HepG2 (cell line): ENCODE measurements at regions not wholly inside any gene's neighbourhood (a gene's known extent, or its start where the extent isn't known, plus 50 kb on each side); places are given as distances from the start of the nearest gene placed in this dataset.

ENCODE experiments used
- ATAC-seq: fragments of 200-7000 bp; cut with Tn5 transposase; 3 replicates; pipeline ENCODE4 v1.9.1; 2020; ENCODE audit warnings: mild to moderate bottlenecking, moderate library complexity
- BruUV-seq: library from RNA; stranded (reverse); fragments of 400-500 nt; replicated peaks from 2 replicates; lab custom pipeline; 2021; lab: Mats Ljungman, UMichigan
- CTCF ChIA-PET: fragments of 300-600 bp; formaldehyde crosslinking; extraction: SDS; loops from one replicate; lab custom pipeline; 2021; ENCODE audit warnings: low total read pairs, inconsistent platforms, low intra/inter-chr PET ratio; lab: Yijun Ruan, JAX
- POLR2A ChIA-PET: fragments of 350-600 bp; sonication (Branson Sonifier 250); formaldehyde crosslinking; loops from one replicate; lab custom pipeline; 2020; ENCODE audit warnings: antibody characterized with exemption, inconsistent platforms; lab: Yijun Ruan, JAX
- DNase-seq: peaks from one replicate; pipeline ENCODE4 v3.0.0-alpha.2; 2015; ENCODE audit warnings: low spot score
- FAIRE-seq: peaks from 3 replicates; lab custom pipeline; 2011; peaks lifted over from hg19 to GRCh38; lab: Jason Lieb, UNC
- H2AFZ ChIP-seq: one replicate; pipeline ENCODE4 v1.6.1; 2011; ENCODE audit warnings: low read length, inconsistent platforms
- H3K27ac ChIP-seq: fragments of 300-600 bp; 3 replicates; pipeline ENCODE4 v1.8.0; 2011; ENCODE audit warnings: mixed run types, mild to moderate bottlenecking, mixed read lengths, low read length, inconsistent platforms; ENCODE audit not compliant: insufficient read depth; ENCODE audit errors: extremely low read length
- H3K27me3 ChIP-seq, 2 experiments: fragments of 200-600 bp in 1 of 2; 2 replicates in 1 of 2; 3 replicates in 1 of 2; pipeline versions ENCODE4 v1.6.0 to v1.8.0; 2011; ENCODE audit warnings: low read length in 2 of 2, mild to moderate bottlenecking in 2 of 2, moderate library complexity in 2 of 2, inconsistent platforms in 1 of 2; ENCODE audit not compliant: insufficient read depth in 2 of 2, control insufficient read depth in 1 of 2
- H3K36me3 ChIP-seq, 2 experiments: fragments of 200-600 bp in 1 of 2; replicated peaks in 1 of 2; 2 replicates in 1 of 2; 3 replicates in 1 of 2; pipeline versions ENCODE4 v1.5.1 to v1.8.0; 2011; ENCODE audit warnings: low read length in 2 of 2, inconsistent platforms in 1 of 2; ENCODE audit not compliant: insufficient read depth in 2 of 2, control insufficient read depth in 1 of 2
- H3K4me1 ChIP-seq: 2 replicates; pipeline ENCODE4 v1.5.1; 2012; ENCODE audit warnings: low read length, inconsistent platforms; ENCODE audit not compliant: insufficient read depth
- H3K4me2 ChIP-seq: 2 replicates; pipeline ENCODE4 v1.6.0; 2011; ENCODE audit warnings: low read depth, low read length, inconsistent platforms
- H3K4me3 ChIP-seq, 3 experiments: fragments of 200-600 bp in 1 of 3; sonication (generic), shearing (Covaris generic) in 1 of 3; replicated peaks in 1 of 3; 2 replicates each; pipeline ENCODE4 v1.5.1; 2011 to 2016; ENCODE audit warnings: low read length in 3 of 3, inconsistent platforms in 2 of 3, low read depth in 2 of 3, mild to moderate bottlenecking in 2 of 3, control low read depth in 1 of 3, mixed read lengths in 1 of 3; ENCODE audit not compliant: insufficient read depth in 1 of 3
- H3K79me2 ChIP-seq: one replicate; pipeline ENCODE4 v1.6.1; 2011; ENCODE audit warnings: low read length, inconsistent platforms; ENCODE audit not compliant: insufficient read depth
- H3K9ac ChIP-seq: 2 replicates; pipeline ENCODE4 v1.6.0; 2011; ENCODE audit warnings: mild to moderate bottlenecking, low read depth, low read length, inconsistent platforms; ENCODE audit not compliant: insufficient read depth
- H3K9me3 ChIP-seq: 2 replicates; pipeline ENCODE4 v1.5.1; 2012; ENCODE audit warnings: mild to moderate bottlenecking, low read length
- H4K20me1 ChIP-seq: 2 replicates; pipeline ENCODE4 v1.6.0; 2011; ENCODE audit warnings: inconsistent platforms, mild to moderate bottlenecking, low read length, moderate library complexity; ENCODE audit not compliant: insufficient read depth
- HNF4A ChIP-seq: sonication (generic); formaldehyde crosslinking; IDR thresholded peaks from 2 replicates; pipeline ENCODE4 v1.4.0; 2020; ENCODE audit warnings: missing genetic modification reagents
- MATR3 ChIP-seq: sonication (generic); formaldehyde crosslinking; IDR thresholded peaks from 2 replicates; pipeline ENCODE4 v1.4.0; 2020; ENCODE audit warnings: missing genetic modification reagents
- MYNN ChIP-seq: sonication (generic); formaldehyde crosslinking; IDR thresholded peaks from 2 replicates; pipeline ENCODE4 v1.4.0; 2020; ENCODE audit warnings: mild to moderate bottlenecking, low read depth, missing genetic modification reagents
- PHF8 ChIP-seq: sonication (generic); formaldehyde crosslinking; IDR thresholded peaks from 2 replicates; pipeline ENCODE4 v1.5.0; 2020; ENCODE audit warnings: missing genetic modification reagents
- RARG ChIP-seq: sonication (generic); formaldehyde crosslinking; IDR thresholded peaks from 2 replicates; pipeline ENCODE4 v1.4.0; 2020; ENCODE audit warnings: low read depth, mild to moderate bottlenecking, missing genetic modification reagents
- ZBTB43 ChIP-seq: sonication (generic); formaldehyde crosslinking; conservative IDR thresholded peaks from 2 replicates; pipeline ENCODE4 v1.4.0; 2020; ENCODE audit warnings: missing genetic modification reagents
- WGBS: methylation state at CpG from one replicate; pipeline ENCODE4 v1.1.6; 2017; ENCODE audit warnings: low lambda C conversion rate; 5-methylcytosine and 5-hydroxymethylcytosine counted together
- in situ Hi-C: cut with HindIII; loops from 2 replicates; pipeline ENCODE4 v1.10.0; 2017; ENCODE audit warnings: low pct_unique_long_range_greater_than_20kb; ENCODE audit not compliant: extremely low pct_ligation_motif_present
- intact Hi-C: fragments of 100-400 bp; cut with micrococcal nuclease; formaldehyde crosslinking; loops from one replicate; pipeline ENCODE4 v1.10.0; 2022; ENCODE audit not compliant: unreplicated experiment
- TF ChIP-seq, protein P1 (sequence below): sonication (generic); formaldehyde crosslinking; IDR thresholded peaks from 2 replicates; pipeline ENCODE4 v1.4.0; 2020; ENCODE audit warnings: mild to moderate bottlenecking, missing genetic modification reagents

DNA sequence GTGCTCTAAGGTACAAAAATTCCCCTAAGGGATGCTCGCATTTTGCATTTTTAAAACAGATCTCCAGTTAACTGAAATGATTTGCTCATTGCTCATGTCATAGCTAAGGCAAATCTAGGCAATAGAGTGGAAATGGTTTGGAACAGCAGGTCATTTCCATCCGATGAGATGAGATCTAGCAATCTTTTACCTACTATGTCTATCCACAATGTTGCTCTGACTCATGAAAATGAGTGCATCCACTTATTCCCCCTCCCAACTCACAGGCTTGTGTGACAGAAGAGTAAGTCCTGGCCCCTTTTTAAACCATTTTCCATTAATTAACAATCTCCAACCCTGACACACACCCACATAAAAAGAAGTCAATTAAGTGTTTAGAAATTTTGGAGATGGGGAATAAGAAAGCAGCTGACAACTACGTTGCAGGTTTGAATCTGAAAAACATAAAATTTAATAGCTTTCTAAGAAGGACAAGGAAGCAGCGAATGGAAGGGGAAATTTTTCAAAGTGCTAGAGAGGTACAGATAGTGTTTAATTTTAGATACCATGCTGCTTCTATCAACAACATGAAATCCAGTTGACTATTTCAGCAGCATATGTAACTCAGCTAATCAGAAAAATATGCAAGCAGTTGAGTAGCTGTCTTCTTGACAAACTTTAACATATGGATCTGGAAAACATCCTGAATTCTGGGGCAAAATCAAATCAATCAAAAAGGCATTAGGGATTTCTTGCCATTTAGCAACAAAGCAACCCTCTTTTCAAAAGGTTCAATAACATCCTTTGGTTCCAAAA is 112.0 kb downstream of the TMCO5A start (continued):
- TF ChIP-seq MYNN (CRISPR knock-in tag) (no peak), ZBTB43 (CRISPR knock-in tag) (no peak), MATR3 (no peak), RARG (CRISPR knock-in tag) (no peak), HNF4A (no peak)

DNA sequence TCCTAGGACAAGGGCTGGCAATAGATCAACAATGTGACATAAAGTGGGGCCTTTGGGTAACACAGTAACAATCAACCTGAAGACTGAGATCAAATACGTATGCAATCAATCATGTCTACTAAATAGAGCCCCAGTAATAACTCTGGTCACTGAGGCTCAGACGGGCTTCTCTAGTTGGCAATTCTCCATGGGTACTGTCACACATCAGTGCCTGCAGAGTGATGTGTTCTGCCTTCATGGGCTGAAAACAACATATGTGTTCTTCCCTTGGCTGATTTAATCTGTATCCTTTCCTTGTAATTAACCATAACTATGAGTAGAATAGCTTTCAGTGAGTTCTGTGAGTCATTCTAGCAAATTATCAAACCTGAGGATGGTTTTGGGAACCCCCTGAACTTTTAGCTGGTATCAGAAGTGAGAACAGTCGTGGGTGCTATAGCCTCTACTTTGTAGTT is 113.6 kb downstream of the TMCO5A start:
- no peak overlapping the region for H3K4me3 ChIP-seq
- no peak overlapping the region for H3K27ac ChIP-seq
- TF ChIP-seq PHF8, result no peak
- TF ChIP-seq, protein P1, sequence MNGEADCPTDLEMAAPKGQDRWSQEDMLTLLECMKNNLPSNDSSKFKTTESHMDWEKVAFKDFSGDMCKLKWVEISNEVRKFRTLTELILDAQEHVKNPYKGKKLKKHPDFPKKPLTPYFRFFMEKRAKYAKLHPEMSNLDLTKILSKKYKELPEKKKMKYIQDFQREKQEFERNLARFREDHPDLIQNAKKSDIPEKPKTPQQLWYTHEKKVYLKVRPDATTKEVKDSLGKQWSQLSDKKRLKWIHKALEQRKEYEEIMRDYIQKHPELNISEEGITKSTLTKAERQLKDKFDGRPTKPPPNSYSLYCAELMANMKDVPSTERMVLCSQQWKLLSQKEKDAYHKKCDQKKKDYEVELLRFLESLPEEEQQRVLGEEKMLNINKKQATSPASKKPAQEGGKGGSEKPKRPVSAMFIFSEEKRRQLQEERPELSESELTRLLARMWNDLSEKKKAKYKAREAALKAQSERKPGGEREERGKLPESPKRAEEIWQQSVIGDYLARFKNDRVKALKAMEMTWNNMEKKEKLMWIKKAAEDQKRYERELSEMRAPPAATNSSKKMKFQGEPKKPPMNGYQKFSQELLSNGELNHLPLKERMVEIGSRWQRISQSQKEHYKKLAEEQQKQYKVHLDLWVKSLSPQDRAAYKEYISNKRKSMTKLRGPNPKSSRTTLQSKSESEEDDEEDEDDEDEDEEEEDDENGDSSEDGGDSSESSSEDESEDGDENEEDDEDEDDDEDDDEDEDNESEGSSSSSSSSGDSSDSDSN (CRISPR knock-in tag), result no peak
- H3K9me3 ChIP-seq, result no peaks in the 10 kb centered on the region
- no peaks in the 10 kb centered on the region for H3K4me1 ChIP-seq
- no peaks in the 10 kb centered on the region for H3K36me3 ChIP-seq
- no peaks in the 10 kb centered on the region for H3K27me3 ChIP-seq
- ATAC-seq, result no peak
- H3K4me2 ChIP-seq, result no peak overlapping the region
- BruUV-seq, result no TSS peak
- no peaks in the 10 kb centered on the region for H3K79me2 ChIP-seq
- POLR2A ChIA-PET, result no interaction called here
- DNase-seq, result no peak
- intact Hi-C loops (no loop called here), in situ Hi-C loops (no loop called here)
- CTCF ChIA-PET, result no interaction called here
- 2% methylated on average over 3 of the region's 3 CpGs for WGBS
- H4K20me1 ChIP-seq, result no peaks in the 10 kb centered on the region
- no peak overlapping the region for H3K9ac ChIP-seq
- H2AFZ ChIP-seq, result no peak overlapping the region
- no peak for FAIRE-seq
